GM12892 (cell line): ENCODE measurements at regions not wholly inside any gene's neighbourhood (a gene's known extent, or its start where the extent isn't known, plus 50 kb on each side); places are given as distances from the start of the nearest gene placed in this dataset.
"Not testable (repeated sequence)": the region's sequence is repeated elsewhere in the genome, so short reads cannot be mapped to it uniquely, and the experiment has no call there.

Experiments used
- POLR2A ChIP-seq: IDR thresholded peaks from 2 replicates; pipeline ENCODE4 v1.6.1; 2011; ENCODE audit warnings: low read depth, low read length, control low read depth
- POLR2AphosphoS5 ChIP-seq: IDR thresholded peaks from 2 replicates; pipeline ENCODE4 v1.6.1; 2011; ENCODE audit warnings: low read depth, low read length, control low read depth

DNA sequence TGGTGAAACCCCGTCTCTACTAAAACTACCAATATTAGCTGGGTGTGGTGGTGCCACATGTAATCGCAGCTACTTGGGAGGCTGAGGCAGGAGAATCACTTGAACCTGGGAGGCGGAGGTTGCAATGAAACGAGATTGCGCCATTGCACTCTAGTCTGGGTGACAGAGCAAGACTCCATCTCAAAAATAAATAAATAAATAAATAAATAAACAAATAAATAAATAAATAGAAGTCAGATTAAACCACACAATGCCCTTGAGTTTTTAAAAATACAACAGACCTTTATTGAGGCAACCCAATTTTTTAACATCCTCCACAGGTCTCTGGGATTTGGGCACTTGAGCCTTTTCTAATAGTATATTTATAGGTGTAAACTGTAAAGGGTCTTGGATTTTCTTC, 167.3 kb downstream of the SEC23IP start:
- not testable (repeated sequence) for TF ChIP-seq POLR2A, POLR2AphosphoS5
